ENCODE measurements at regions not wholly inside any gene's neighbourhood (a gene's known extent, or its start where the extent isn't known, plus 50 kb on each side); places are given as distances from the start of the nearest gene placed in this dataset.
"Not testable (repeated sequence)": the region's sequence is repeated elsewhere in the genome, so short reads cannot be mapped to it uniquely, and the experiment has no call there.

DNA sequence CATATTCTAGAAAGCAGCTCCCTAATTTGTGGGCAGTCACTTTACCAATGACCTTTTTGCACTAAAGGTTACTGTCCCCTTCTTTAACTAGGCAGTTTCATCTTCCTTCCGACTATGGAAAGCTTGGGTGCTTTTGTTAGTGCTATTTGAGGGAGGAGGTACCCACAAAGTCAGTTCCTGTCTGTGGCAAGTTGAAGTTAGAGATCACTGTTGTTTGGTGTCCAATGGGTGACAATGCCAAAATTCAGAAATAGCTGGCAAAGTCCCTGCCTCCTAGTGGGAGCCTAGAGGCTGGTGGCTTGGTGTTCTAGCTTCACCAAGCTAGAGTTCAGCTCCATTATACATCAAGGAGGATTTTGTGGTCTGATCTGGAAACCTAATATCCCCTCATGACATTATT is 87.1 kb upstream of the PNPT1 start:
- Mint-ChIP-seq H3K36me3 (ENCODE audit: low read depth) (no peaks in the 10 kb centered on the region), H3K9me3 (no peaks in the 10 kb centered on the region), H3K27ac (no peak overlapping the region), H3K4me3 (no peak overlapping the region), H3K4me1 (no peaks in the 10 kb centered on the region), H3K27me3 (peaks cover 10% of the 10 kb centered on the region)
- ATAC-seq (replicated peaks) = no peak

DNA sequence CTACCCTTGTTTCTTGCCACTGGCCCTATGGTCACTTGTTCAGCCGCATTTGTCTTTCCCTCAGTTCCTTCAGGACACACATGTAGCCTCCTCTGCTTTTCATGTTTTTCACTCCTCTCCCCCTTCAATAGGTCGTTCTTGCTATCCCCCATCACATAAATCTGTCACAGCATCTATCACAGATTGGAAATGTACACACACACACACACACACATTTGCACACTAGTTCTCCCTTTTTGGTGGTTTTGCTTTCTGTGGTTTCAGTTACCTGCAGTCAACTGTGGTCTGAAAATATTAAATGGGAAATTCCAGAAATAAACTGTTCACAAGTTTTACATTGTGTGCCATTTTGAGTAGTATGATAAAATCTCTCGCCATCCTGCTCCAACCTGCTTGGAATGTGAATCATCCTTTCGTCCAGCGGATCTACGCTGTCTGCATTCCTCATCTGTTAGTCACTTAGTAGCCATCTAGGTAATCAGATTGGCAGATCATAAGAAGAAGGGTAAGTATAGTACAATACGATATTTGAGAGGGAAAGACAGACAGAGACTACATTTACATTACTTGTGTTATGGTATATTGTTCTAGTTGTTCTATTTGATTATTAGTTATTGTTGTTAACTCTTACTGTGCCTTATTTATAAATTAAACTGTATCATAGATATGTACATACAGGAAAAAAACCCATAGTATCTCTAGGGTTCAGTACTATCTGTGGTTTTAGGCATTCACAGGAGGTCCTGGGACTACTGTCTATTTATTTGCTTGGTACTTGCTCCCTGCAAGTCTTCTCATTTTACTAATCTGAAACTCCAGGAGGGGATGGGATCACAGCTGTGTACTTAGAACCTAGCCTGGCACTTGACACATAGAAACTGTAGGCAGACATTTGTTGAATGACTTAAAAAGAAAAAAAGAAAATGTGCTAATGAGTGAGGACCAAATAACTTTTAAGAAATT is 86.1 kb upstream of the PNPT1 start:
- Mint-ChIP-seq H3K4me3 (no peak overlapping the region), H3K27ac (no peak overlapping the region), H3K9me3 (no peaks in the 10 kb centered on the region), H3K36me3 (ENCODE audit: low read depth) (no peaks in the 10 kb centered on the region), H3K4me1 (no peaks in the 10 kb centered on the region), H3K27me3 (peaks cover 10% of the 10 kb centered on the region)
- no peak for ATAC-seq (replicated peaks)

DNA sequence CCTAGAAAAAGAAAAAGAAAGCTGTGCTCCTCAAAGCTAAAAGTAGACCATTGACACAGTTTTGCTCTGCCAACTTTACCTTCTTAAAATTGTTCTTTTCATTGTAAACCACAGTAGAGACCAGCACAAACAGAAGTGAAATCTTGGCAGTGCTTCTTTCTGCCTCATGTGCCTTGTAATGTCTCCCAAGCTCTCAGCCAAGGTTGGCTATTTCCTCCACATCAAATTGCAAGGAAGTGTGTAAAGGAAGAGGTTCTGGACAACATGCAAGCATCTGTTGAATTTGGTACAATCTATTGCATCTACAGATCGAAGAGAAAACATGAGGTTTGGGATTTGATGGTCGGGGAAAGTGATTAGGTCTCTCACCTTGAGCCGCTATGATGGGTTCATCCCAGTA is 83.3 kb upstream of the PNPT1 start:
- H3K27ac Mint-ChIP-seq = no peak overlapping the region
- ATAC-seq (replicated peaks) = no peak
- H3K4me3 Mint-ChIP-seq = no peak overlapping the region
- no peaks in the 10 kb centered on the region for H3K9me3 Mint-ChIP-seq
- H3K36me3 Mint-ChIP-seq (ENCODE audit: low read depth) = no peaks in the 10 kb centered on the region
- H3K4me1 Mint-ChIP-seq = no peaks in the 10 kb centered on the region
- peaks cover 10% of the 10 kb centered on the region for H3K27me3 Mint-ChIP-seq

DNA sequence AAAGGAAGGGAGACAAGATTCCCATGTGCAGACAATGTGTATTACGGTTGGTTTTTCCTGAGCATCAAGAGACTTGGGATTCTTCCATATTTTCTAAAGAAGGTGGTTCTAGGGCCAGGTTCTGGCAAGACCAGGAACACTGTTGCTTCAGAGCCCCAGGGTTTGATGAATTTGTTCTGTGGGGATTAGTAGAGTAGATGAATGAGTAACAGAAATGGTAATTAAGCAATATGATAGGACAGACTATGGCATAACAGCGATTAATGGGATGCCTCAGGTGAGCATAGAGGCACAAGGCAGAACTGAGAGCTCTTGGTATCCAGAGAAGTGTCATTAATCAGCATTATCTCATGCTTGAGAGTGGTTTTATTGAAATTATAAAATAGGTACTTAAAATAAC is 82.8 kb upstream of the PNPT1 start:
- Mint-ChIP-seq H3K27ac (no peak overlapping the region), H3K4me1 (no peaks in the 10 kb centered on the region), H3K9me3 (no peaks in the 10 kb centered on the region), H3K27me3 (peaks cover 10% of the 10 kb centered on the region), H3K36me3 (ENCODE audit: low read depth) (no peaks in the 10 kb centered on the region), H3K4me3 (no peak overlapping the region)
- no peak for ATAC-seq (replicated peaks)

DNA sequence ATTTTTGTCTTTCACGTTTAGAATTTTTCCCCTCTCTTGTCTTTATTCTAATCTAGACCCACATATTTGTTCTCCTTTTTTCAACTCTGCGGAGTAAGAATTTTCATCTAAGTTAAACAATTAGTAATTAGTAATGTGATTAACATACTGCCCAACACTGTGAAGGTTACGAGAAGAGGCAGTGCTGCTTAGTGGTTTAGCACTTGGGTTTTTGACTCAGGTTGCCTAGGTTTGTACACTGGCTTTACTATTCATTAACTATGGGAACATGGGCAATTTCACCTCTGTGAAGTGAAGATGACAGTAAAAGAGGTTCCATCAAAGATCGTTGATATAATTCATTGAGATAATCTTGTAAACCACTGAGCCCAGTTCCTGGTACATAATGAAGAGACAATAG is 82.2 kb upstream of the PNPT1 start:
- H3K4me1 Mint-ChIP-seq = no peaks in the 10 kb centered on the region
- ATAC-seq (replicated peaks) = no peak
- no peak overlapping the region for H3K27ac Mint-ChIP-seq
- peaks cover 12% of the 10 kb centered on the region for H3K27me3 Mint-ChIP-seq
- H3K4me3 Mint-ChIP-seq = no peak overlapping the region
- H3K9me3 Mint-ChIP-seq = no peaks in the 10 kb centered on the region
- no peaks in the 10 kb centered on the region for H3K36me3 Mint-ChIP-seq (ENCODE audit: low read depth)

DNA sequence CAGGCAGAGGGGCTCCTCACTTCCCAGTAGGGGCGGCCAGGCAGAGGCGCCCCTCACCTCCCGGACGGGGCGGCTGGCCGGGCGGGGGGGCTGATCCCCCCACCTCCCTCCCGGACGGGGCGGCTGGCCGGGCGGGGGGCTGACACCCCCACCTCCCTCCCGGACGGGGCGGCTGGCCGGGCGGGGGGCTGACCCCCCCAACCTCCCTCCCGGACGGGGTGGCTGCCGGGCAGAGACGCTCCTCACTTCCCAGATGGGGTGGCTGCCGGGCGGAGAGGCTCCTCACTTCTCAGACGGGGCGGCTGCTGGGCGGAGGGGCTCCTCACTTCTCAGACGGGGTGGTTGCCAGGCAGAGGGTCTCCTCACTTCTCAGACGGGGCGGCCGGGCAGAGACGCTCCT is 80.0 kb upstream of the PNPT1 start:
- H3K4me3 Mint-ChIP-seq; H3K4me1 Mint-ChIP-seq; ATAC-seq (replicated peaks); H3K36me3 Mint-ChIP-seq (ENCODE audit: low read depth); H3K27ac Mint-ChIP-seq; H3K9me3 Mint-ChIP-seq: not testable (repeated sequence)
- peaks cover 15% of the 10 kb centered on the region for H3K27me3 Mint-ChIP-seq

DNA sequence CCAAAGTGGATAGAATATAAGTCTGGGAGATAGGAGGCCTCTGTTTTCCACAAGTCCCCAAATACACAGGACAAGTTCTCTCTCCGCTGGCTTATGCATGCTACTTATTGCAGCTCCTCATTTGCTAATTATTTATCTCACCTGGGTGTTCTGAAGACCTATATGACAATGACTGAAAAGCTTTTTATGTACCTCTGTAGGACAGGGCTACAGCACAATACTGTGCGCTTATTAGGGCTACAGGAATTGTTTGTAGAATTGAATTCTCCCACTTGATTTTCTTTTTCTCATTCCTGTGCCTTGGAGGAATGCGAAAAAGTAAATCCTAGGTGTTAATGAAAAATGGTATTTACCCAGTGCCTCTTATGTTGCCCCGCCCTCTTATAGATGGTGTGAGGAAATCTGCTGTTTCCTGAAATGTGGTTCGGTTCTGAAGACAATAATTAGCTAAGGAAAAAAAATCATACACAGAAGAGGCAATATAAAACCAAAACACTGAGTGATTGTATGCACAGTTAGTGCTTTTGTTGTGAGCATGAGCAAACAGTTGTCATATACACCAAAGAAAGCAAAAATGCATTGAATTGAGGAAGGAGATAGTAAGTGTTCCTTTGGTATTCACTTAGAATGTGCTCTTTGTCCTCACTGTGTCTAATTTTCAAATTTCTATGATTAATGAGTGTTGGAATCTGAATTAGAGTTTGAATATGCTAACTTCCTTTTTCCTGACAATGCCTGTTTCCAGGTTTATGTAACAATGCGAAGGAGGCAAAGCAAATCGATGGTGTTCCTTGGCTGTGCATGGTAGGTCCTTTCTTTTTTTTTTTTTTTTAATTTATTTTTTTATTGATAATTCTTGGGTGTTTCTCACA is 78.7 kb upstream of the PNPT1 start:
- H3K27me3 Mint-ChIP-seq = peaks cover 19% of the 10 kb centered on the region
- H3K4me1 Mint-ChIP-seq = no peaks in the 10 kb centered on the region
- H3K27ac Mint-ChIP-seq = no peak overlapping the region
- no peaks in the 10 kb centered on the region for H3K9me3 Mint-ChIP-seq
- no peaks in the 10 kb centered on the region for H3K36me3 Mint-ChIP-seq (ENCODE audit: low read depth)
- no peak overlapping the region for H3K4me3 Mint-ChIP-seq
- no peak for ATAC-seq (replicated peaks)

DNA sequence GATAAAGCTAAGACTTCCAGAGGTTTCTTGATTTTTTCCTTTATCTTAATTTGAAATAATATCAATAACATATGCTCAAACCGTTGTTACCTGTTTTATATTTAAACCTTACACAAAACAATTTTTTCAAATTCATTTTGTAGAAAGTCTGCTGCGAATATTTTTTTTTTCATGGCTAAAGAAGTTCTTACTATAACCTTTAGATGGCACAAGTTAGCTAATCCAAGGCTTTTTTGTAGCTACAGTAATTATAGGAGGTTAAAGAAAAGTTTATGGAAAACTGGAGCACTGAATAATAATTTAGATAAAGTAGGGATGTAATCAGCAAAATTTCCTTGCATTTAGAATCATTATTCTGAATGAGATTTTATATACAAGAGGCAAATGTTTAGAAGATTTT is 78.0 kb upstream of the PNPT1 start:
- Mint-ChIP-seq H3K27me3 (peaks cover 19% of the 10 kb centered on the region), H3K36me3 (ENCODE audit: low read depth) (no peaks in the 10 kb centered on the region), H3K9me3 (no peaks in the 10 kb centered on the region), H3K4me3 (no peak overlapping the region), H3K4me1 (no peaks in the 10 kb centered on the region), H3K27ac (no peak overlapping the region)
- ATAC-seq (replicated peaks) = no peak

DNA sequence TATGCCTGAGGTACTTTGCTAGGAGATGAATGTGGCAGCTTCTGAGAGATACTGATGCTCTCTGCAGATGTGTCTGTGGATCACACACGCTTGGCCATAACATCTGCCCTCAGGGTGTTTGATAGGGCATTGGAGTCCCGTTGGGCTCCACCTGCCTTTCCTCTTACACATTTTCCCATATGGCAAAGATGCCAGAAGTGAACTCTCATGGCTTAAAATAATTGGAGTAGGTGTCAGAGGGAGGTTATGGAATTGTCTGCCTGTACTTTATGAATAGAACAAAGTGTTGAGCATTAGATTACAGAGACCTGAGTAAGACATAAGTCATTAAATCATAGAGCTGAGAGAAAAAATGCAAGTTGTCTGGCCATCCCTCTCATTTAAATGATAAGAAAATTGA is 75.3 kb upstream of the PNPT1 start:
- Mint-ChIP-seq H3K4me3 (no peak overlapping the region), H3K36me3 (ENCODE audit: low read depth) (no peaks in the 10 kb centered on the region), H3K27ac (no peak overlapping the region), H3K27me3 (peaks cover 26% of the 10 kb centered on the region), H3K9me3 (no peaks in the 10 kb centered on the region), H3K4me1 (no peaks in the 10 kb centered on the region)
- ATAC-seq (replicated peaks) = no peak

DNA sequence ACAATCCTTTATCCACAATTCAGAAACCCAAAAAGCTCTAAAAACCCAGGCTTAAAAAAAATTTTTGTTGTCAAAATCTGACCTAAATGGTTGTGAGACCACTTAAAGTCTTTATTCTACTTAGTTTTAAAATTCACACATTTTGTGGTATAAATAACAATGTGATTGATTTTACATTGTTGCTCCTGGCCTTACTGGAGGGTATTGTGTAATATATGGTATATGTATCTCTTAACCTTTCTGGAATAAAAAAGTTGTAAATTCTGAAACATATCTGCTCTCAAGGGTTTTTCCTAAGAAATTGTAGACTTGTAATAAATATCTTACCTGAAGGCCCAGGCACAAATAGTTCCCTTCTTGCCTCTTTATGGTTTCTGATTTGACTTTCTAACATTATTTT is 73.3 kb upstream of the PNPT1 start:
- ATAC-seq (replicated peaks) = no peak
- no peak overlapping the region for H3K27ac Mint-ChIP-seq
- peaks cover 36% of the 10 kb centered on the region for H3K27me3 Mint-ChIP-seq
- H3K36me3 Mint-ChIP-seq (ENCODE audit: low read depth) = no peaks in the 10 kb centered on the region
- H3K9me3 Mint-ChIP-seq = no peaks in the 10 kb centered on the region
- no peak overlapping the region for H3K4me3 Mint-ChIP-seq
- H3K4me1 Mint-ChIP-seq = no peaks in the 10 kb centered on the region

DNA sequence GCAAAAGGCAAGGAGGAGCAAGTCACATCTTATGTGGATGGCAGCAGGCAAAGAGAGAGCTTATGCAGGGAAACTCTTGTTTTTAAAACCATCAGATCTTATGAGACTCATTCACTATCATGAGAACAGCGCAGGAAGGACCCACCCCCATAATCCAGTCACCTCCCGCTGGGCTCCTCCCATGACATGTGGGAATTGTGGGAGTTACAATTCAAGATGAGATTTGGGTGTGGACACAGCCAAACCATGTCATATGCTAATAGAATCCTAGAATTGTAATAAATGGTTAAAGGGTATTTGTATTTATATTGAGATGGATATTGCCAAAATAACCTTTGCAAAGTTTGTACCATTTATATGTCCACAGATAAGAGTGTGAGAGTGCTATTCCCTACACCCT is 72.1 kb upstream of the PNPT1 start:
- not testable (repeated sequence) for ATAC-seq (replicated peaks); H3K36me3 Mint-ChIP-seq (ENCODE audit: low read depth); H3K4me3 Mint-ChIP-seq; H3K27ac Mint-ChIP-seq; H3K9me3 Mint-ChIP-seq; H3K4me1 Mint-ChIP-seq
- peaks cover 40% of the 10 kb centered on the region for H3K27me3 Mint-ChIP-seq

DNA sequence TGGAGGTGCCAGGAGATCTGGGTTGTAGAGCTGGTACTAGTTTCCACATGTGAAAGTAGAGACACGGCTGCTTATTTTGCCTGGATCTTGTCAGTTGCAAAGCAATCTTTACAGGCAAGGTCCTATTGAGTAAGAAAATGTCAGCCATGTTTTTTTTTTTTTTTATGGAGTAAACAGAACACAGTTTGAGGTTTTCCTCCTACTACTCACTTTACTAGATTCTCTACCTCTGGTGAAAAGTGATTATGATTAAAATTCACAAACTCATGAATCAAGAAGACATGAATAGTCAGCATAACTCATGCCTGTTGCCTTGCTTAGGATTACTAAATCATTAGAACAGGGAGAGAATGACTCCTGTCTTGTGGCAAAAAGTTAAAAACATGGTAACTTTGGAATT is 70.1 kb upstream of the PNPT1 start:
- H3K36me3 Mint-ChIP-seq (ENCODE audit: low read depth) = no peaks in the 10 kb centered on the region
- H3K27me3 Mint-ChIP-seq = peaks cover 40% of the 10 kb centered on the region
- H3K27ac Mint-ChIP-seq = no peak overlapping the region
- H3K4me3 Mint-ChIP-seq = no peak overlapping the region
- H3K9me3 Mint-ChIP-seq = no peaks in the 10 kb centered on the region
- ATAC-seq (replicated peaks) = no peak
- no peaks in the 10 kb centered on the region for H3K4me1 Mint-ChIP-seq

DNA sequence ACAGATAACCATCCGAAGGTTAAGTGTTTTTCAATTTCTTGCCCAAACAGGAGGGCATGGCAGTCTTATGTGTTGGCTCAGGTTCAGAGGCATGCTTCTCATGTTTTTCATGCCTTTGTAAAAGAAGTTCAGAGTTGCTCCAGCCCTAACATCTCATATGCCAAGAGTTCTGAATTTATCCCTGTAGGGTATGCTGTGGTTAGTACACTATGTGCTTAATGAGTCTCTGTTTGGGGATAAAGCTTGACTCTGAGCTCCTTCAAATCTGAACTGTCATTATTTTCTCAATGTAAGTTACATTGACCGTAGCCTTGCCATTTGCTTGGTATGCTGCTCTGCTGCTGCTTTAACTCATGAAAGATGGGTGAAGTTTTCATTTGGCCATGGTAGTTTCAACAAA is 67.9 kb upstream of the PNPT1 start:
- H3K4me3 Mint-ChIP-seq = no peak overlapping the region
- H3K4me1 Mint-ChIP-seq = no peaks in the 10 kb centered on the region
- ATAC-seq (replicated peaks) = no peak
- H3K27ac Mint-ChIP-seq = no peak overlapping the region
- H3K27me3 Mint-ChIP-seq = peaks cover 36% of the 10 kb centered on the region
- no peaks in the 10 kb centered on the region for H3K36me3 Mint-ChIP-seq (ENCODE audit: low read depth)
- H3K9me3 Mint-ChIP-seq = no peaks in the 10 kb centered on the region

DNA sequence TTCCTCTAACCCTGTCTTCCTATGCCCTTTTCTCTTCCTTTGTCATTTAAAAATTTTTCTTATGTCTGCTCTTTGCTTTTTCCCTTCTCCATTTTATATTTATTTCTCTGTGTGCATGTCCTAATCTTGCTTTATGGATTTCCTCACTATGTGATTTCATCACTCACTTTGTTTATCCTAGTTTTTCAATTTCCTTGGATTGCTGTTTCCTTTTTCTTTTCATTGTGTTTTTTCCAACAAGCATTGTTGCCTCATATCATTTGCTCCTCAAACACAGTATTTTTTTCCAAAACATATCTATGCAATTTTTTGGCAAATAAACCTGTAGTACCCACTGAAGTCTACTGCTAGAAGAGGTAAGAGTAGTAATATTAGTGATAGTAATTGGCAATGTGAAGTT is 67.4 kb upstream of the PNPT1 start:
- H3K9me3 Mint-ChIP-seq = no peaks in the 10 kb centered on the region
- no peak overlapping the region for H3K4me3 Mint-ChIP-seq
- H3K27ac Mint-ChIP-seq = no peak overlapping the region
- peaks cover 36% of the 10 kb centered on the region for H3K27me3 Mint-ChIP-seq
- ATAC-seq (replicated peaks) = no peak
- no peaks in the 10 kb centered on the region for H3K4me1 Mint-ChIP-seq
- no peaks in the 10 kb centered on the region for H3K36me3 Mint-ChIP-seq (ENCODE audit: low read depth)

DNA sequence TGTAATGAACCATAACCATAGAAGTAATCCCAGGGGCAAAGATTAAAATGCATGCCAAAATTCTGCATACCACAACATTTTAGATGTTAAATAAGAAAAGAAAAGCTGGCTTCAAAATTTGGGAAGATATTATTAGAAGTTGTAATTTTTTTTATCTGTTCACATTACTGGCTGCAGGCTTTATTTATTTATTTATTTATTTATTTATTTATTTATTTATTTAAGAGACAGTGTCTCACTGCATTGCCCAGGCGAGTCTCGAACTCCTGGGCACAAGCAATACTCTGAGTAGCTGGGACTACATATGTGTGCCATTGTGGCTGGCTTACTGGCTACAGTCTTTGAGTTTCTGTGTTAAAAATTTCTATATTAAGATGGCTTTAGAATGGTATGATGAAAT is 66.5 kb upstream of the PNPT1 start:
- H3K4me1 Mint-ChIP-seq = no peaks in the 10 kb centered on the region
- H3K36me3 Mint-ChIP-seq (ENCODE audit: low read depth) = no peaks in the 10 kb centered on the region
- H3K9me3 Mint-ChIP-seq = no peaks in the 10 kb centered on the region
- no peak overlapping the region for H3K4me3 Mint-ChIP-seq
- no peak for ATAC-seq (replicated peaks)
- H3K27me3 Mint-ChIP-seq = peaks cover 32% of the 10 kb centered on the region
- H3K27ac Mint-ChIP-seq = no peak overlapping the region
